Coronary artery (tissue), 2 donors: ENCODE measurements at regions not wholly inside any gene's neighbourhood (a gene's known extent, or its start where the extent isn't known, plus 50 kb on each side); places are given as distances from the start of the nearest gene placed in this dataset.
"Not testable (repeated sequence)": the region's sequence is repeated elsewhere in the genome, so short reads cannot be mapped to it uniquely, and the experiment has no call there.

Experiments used
- DNase-seq: peaks from one replicate; pipeline ENCODE4 v3.0.0-alpha.2; 2017; ENCODE audit warnings: low spot score
- H3K27ac ChIP-seq, 2 donors: fragments of 200-600 bp; sonication (generic); one replicate each; pipeline ENCODE4 v1.5.1; 2016 to 2019
- H3K4me3 ChIP-seq: fragments of 200-600 bp; sonication (generic); 2 replicates; pipeline ENCODE4 v1.5.1; 2016; ENCODE audit warnings: mild to moderate bottlenecking, moderate library complexity
- TF ChIP-seq, protein P1 (sequence below): fragments of 200-600 bp; sonication (generic); IDR thresholded peaks from one replicate; pipeline ENCODE4 v1.5.1; 2019; ENCODE audit warnings: antibody characterized with exemption

DNA sequence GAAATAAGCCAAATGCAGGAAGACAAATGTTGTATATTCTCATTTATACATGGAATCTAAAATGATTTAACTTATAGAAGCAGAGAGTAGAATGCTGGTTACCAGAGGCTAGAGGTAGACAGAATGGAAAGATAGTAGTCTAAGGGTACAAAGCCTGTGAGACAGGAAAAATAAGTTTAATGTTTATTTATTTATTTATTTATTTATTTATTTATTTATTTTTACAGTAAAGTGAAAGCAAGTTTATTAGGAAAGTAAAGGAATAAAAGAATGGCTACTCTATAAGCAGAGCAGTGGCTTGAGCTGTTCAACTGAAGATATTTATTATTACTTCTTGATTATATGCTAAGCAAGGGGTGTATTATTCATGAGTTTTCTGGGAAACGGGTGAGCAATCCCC lies 203.2 kb downstream of the LAS1L start:
- Histone ChIP-seq H3K4me3 (no peak overlapping the region), H3K27ac (no peak overlapping the region)
- TF ChIP-seq, protein P1, sequence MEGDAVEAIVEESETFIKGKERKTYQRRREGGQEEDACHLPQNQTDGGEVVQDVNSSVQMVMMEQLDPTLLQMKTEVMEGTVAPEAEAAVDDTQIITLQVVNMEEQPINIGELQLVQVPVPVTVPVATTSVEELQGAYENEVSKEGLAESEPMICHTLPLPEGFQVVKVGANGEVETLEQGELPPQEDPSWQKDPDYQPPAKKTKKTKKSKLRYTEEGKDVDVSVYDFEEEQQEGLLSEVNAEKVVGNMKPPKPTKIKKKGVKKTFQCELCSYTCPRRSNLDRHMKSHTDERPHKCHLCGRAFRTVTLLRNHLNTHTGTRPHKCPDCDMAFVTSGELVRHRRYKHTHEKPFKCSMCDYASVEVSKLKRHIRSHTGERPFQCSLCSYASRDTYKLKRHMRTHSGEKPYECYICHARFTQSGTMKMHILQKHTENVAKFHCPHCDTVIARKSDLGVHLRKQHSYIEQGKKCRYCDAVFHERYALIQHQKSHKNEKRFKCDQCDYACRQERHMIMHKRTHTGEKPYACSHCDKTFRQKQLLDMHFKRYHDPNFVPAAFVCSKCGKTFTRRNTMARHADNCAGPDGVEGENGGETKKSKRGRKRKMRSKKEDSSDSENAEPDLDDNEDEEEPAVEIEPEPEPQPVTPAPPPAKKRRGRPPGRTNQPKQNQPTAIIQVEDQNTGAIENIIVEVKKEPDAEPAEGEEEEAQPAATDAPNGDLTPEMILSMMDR: no peak
- no peak for DNase-seq

DNA sequence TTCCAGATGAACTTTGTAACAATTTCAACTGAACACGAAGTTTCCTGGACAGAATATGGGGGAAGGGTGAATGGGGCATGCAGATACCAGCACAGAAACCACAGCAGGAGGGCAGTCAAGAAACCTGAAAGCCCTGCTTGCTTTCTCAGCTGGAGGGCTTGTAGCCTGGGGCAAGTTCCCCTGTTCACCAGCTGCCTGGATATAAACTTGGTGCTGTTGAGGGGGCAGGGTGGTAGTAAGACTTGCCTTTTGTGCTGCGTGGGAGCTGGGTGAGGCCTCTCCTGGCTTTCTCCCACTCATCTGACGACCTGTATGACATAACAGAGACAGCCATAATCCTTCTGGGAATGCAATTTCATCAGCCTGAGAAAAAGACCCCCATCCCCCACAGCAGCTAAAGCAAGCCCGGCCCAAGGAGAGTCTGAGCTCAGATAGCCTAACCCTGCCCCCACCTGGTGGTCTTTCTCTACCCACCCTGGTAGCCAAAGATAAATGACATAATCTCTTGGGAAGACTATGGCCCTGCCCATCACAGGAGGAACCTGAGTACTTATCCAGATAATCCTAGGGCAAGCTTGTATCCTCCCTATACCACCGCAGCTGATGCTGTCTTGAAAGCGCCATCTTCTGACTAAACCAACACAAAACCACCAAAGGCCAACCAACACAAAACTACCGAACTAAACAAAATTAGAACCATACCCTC lies 234.3 kb downstream of the LAS1L start:
- DNase-seq: no peak
- TF ChIP-seq, protein P1: no peak

DNA sequence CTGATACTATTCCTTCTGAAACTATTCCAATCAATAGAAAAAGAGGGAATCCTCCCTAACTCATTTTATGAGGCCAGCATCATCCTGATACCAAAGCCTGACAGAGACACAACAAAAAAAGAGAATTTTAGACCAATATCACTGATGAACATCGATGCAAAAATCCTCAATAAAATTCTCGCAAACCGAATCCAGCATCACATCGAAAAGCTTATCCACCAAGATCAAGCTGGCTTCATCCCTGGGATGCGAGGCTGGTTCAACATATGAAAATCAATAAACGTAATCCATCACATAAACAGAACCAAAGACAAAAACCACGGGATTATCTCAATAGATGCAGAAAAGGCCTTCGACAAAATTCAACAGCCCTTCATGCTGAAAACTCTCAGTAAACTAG lies 251.7 kb downstream of the LAS1L start:
- DNase-seq, H3K27ac ChIP-seq, H3K4me3 ChIP-seq: not testable (repeated sequence)

More for the DNA sequence above, 234.3 kb downstream of the LAS1L start:
- Histone ChIP-seq H3K27ac (no peak overlapping the region), H3K4me3 (no peak overlapping the region)

DNA sequence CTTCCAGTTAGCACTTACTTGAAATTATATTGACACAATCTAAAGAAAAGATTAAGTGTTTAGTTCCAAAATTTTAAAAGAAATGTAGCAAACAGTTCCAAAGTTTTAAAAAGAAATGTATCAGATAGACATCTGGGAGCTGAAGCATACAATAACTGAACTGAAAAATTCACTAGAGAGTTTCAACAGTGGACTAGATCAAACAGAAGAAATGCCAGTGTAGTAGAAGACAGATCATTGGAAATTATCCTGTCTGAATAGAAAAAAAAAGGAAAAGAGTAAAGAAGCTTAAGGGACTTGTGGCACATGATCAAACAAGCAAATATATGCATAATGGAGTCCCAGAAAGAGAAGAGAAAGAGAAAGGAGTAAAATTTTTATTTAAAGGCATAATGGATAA lies 261.4 kb downstream of the LAS1L start:
- TF ChIP-seq, protein P1: no peak
- no peak for DNase-seq
- Histone ChIP-seq H3K4me3 (no peak overlapping the region), H3K27ac (no peak overlapping the region)

DNA sequence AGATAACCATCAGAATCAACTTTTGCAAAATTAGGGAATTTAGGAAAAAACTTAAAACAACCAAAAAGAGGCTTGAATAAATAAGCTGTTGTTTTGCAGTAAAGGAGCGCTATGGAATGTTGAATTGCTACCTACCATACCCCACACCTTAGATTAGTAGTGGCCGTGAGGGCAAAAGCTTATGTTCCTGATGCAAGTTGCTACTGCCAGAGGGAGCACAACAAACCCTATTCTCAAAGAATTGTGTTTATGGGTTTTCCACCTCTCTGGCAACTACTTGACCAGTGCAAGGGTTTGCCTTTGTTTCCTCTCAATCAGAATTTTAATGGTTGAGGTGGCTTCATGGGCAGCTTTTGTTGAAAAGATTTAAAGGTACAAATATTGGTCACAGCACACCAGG lies 268.1 kb downstream of the LAS1L start:
- TF ChIP-seq, protein P1: no peak
- no peak overlapping the region for H3K4me3 ChIP-seq
- DNase-seq: no peak
- no peak overlapping the region for H3K27ac ChIP-seq

DNA sequence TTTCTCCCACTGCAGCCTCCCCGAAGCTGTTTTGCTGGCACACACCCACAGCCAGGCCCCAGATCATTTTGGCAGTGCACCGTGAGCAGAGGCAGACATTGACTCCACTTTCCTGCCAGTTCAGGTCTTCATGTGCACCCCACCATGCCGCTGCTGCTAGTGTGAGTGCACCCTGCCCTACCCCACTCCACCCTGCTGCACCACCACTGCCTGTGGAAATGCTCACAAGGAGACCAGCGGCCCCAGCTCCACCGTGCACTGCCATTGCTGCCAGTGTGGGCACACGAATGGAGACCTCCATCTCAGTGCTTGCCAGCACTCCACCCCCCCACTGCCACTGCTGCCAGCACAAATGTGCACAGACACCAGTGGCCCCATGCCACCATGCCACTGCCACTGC lies 277.6 kb upstream of the ZC4H2 start:
- H3K27ac ChIP-seq: no peak overlapping the region
- no peak for DNase-seq
- H3K4me3 ChIP-seq: no peak overlapping the region
- TF ChIP-seq, protein P1: no peak

DNA sequence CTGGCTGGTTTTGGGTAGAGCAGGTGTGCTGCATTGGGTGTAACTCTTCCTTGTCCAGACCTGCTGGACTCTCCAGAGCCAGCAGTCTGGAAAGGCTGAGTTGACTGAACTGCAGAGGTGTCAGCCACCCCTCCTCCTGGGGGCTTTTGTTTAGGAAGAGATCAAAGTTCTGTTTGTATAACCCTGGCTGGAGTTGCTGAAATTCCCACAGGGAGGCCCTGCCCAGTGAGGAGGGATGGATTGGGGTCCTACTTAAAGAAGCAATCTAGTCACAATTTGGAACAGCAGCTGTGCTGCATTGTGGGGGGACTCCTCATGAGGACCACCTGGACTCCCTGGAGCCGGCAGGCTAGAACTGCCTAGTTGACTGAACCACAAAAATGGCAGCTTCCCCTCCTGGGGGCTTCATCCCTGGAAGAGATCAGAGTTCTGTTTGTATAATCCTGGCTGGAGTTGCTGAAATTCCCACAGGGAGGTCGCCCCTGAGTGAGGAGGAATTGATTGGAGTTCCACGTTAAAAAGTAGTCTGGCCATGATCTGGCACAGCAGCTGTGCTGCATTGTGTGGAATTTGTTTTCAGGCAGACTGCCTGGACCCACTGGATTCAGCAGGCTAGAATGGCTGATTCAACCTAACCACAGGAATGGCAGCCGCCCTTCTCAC lies 264.9 kb upstream of the ZC4H2 start:
- Histone ChIP-seq H3K27ac (no peak overlapping the region), H3K4me3 (no peak overlapping the region)
- TF ChIP-seq, protein P1: no peak
- no peak for DNase-seq
